ENCODE measurements at regions not wholly inside any gene's neighbourhood (a gene's known extent, or its start where the extent isn't known, plus 50 kb on each side); places are given as distances from the start of the nearest gene placed in this dataset.

GRCh38 chr10:83935339-83935736 is 204.0 kb upstream of the GHITM start:
- H3K9ac ChIP-seq (ENCODE audit: low read length): no peak overlapping the region
- TF ChIP-seq CTCF (IDR thresholded peaks at IDR 0.05; ENCODE audit: insufficient read depth, low read length, poor library complexity, severe bottlenecking) (no peak), EZH2phosphoT487 (conservative IDR thresholded peaks at IDR 0.05; ENCODE audit: low read length) (no peak)
- no peaks in the 10 kb centered on the region for H4K20me1 ChIP-seq (ENCODE audit: low read depth, low read length)
- H3K9me3 ChIP-seq (ENCODE audit: insufficient read depth, low read length): no peaks in the 10 kb centered on the region
- H3K9me2 ChIP-seq (replicated peaks; ENCODE audit: insufficient read depth, low read length): no peaks in the 10 kb centered on the region
- H3K79me2 ChIP-seq (ENCODE audit: insufficient read depth, low read length): no peaks in the 10 kb centered on the region
- H3K4me3 ChIP-seq (ENCODE audit: insufficient read depth, low read length, poor library complexity, severe bottlenecking): no peak overlapping the region
- no peak overlapping the region for H3K27ac ChIP-seq (ENCODE audit: low read depth, low read length)
- H3K27me3 ChIP-seq (ENCODE audit: low read length): no peaks in the 10 kb centered on the region
- no peak overlapping the region for H2AFZ ChIP-seq (ENCODE audit: low read depth, low read length, severe bottlenecking)
- H3F3A ChIP-seq (ENCODE audit: insufficient read depth): no peaks in the 10 kb centered on the region
- H3K4me2 ChIP-seq (ENCODE audit: low read depth, low read length, poor library complexity, severe bottlenecking): no peak overlapping the region
- H3K36me3 ChIP-seq (ENCODE audit: low read length): no peaks in the 10 kb centered on the region

DNA sequence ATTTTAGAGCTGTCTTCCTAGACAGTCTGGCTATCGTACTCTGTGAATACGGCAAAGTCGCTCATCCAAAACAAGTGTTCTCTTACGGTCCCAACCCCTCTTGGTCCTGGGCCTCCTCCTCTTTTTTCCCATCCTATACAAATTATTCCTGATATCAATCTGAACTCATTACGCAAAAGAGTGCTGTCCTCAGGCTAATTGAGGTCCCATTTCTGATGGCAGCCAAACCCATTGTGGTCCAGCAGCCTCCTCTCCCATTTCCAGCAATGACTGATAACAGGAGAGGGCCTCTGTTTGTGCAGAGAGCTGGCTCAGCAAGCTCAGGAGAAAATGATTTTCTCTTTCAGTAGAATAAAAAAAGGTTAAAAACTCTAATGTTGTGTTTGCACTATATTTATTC is 203.4 kb upstream of the GHITM start:
- H3F3A ChIP-seq (ENCODE audit: insufficient read depth): no peaks in the 10 kb centered on the region
- H3K27me3 ChIP-seq (ENCODE audit: low read length): no peaks in the 10 kb centered on the region
- H3K4me3 ChIP-seq (ENCODE audit: insufficient read depth, low read length, poor library complexity, severe bottlenecking): no peak overlapping the region
- H3K9ac ChIP-seq (ENCODE audit: low read length): no peak overlapping the region
- H3K9me3 ChIP-seq (ENCODE audit: insufficient read depth, low read length): no peaks in the 10 kb centered on the region
- no peaks in the 10 kb centered on the region for H3K79me2 ChIP-seq (ENCODE audit: insufficient read depth, low read length)
- no peak overlapping the region for H3K27ac ChIP-seq (ENCODE audit: low read depth, low read length)
- no peaks in the 10 kb centered on the region for H3K36me3 ChIP-seq (ENCODE audit: low read length)
- H2AFZ ChIP-seq (ENCODE audit: low read depth, low read length, severe bottlenecking): no peak overlapping the region
- no peaks in the 10 kb centered on the region for H4K20me1 ChIP-seq (ENCODE audit: low read depth, low read length)
- TF ChIP-seq CTCF (IDR thresholded peaks at IDR 0.05; ENCODE audit: insufficient read depth, low read length, poor library complexity, severe bottlenecking) (no peak), EZH2phosphoT487 (conservative IDR thresholded peaks at IDR 0.05; ENCODE audit: low read length) (no peak)
- H3K9me2 ChIP-seq (replicated peaks; ENCODE audit: insufficient read depth, low read length): no peaks in the 10 kb centered on the region
- no peak overlapping the region for H3K4me2 ChIP-seq (ENCODE audit: low read depth, low read length, poor library complexity, severe bottlenecking)

- no peaks in the 10 kb centered on the region for H3F3A ChIP-seq (ENCODE audit: insufficient read depth)
- no peaks in the 10 kb centered on the region for H4K20me1 ChIP-seq (ENCODE audit: low read depth, low read length)
- no peak overlapping the region for H3K27ac ChIP-seq (ENCODE audit: low read depth, low read length)
- no peak for TF ChIP-seq EZH2phosphoT487 (conservative IDR thresholded peaks at IDR 0.05; ENCODE audit: low read length)
- no peak for TF ChIP-seq CTCF (IDR thresholded peaks at IDR 0.05; ENCODE audit: insufficient read depth, low read length, poor library complexity, severe bottlenecking)
- H3K36me3 ChIP-seq (ENCODE audit: low read length): no peaks in the 10 kb centered on the region
- H2AFZ ChIP-seq (ENCODE audit: low read depth, low read length, severe bottlenecking): no peak overlapping the region
- H3K4me2 ChIP-seq (ENCODE audit: low read depth, low read length, poor library complexity, severe bottlenecking): no peak overlapping the region
- H3K9me3 ChIP-seq (ENCODE audit: insufficient read depth, low read length): no peaks in the 10 kb centered on the region
- H3K79me2 ChIP-seq (ENCODE audit: insufficient read depth, low read length): no peaks in the 10 kb centered on the region
- no peaks in the 10 kb centered on the region for H3K27me3 ChIP-seq (ENCODE audit: low read length)
- H3K9ac ChIP-seq (ENCODE audit: low read length): no peak overlapping the region
- H3K9me2 ChIP-seq (replicated peaks; ENCODE audit: insufficient read depth, low read length): no peaks in the 10 kb centered on the region
- H3K4me3 ChIP-seq (ENCODE audit: insufficient read depth, low read length, poor library complexity, severe bottlenecking): no peak overlapping the region
Measured at GRCh38 chr10:83937161-83937560, 202.1 kb upstream of the GHITM start.

DNA sequence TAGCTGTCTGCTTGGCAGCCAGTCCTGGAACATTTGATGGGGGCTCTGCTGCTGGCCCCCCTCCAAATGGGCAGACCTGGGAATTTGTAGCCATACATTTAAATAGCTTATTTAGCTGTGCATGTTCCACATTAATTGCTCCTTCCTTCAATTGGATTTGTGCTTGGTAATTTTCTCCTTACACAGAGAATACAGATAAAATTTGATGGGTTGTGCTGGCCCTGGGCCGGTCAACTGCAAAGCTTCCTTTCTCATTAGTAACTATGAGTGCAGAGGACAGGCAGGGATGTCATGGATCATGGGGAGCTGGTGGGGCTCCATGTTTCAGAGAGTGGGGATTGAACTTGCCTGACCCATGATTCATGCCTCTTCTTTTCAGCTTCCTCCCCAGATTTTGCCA is 201.5 kb upstream of the GHITM start:
- H4K20me1 ChIP-seq (ENCODE audit: low read depth, low read length): no peaks in the 10 kb centered on the region
- H3K27me3 ChIP-seq (ENCODE audit: low read length): no peaks in the 10 kb centered on the region
- H3F3A ChIP-seq (ENCODE audit: insufficient read depth): no peaks in the 10 kb centered on the region
- H3K9me3 ChIP-seq (ENCODE audit: insufficient read depth, low read length): no peaks in the 10 kb centered on the region
- H3K4me2 ChIP-seq (ENCODE audit: low read depth, low read length, poor library complexity, severe bottlenecking): no peak overlapping the region
- no peak overlapping the region for H2AFZ ChIP-seq (ENCODE audit: low read depth, low read length, severe bottlenecking)
- H3K4me3 ChIP-seq (ENCODE audit: insufficient read depth, low read length, poor library complexity, severe bottlenecking): no peak overlapping the region
- H3K9ac ChIP-seq (ENCODE audit: low read length): no peak overlapping the region
- no peaks in the 10 kb centered on the region for H3K36me3 ChIP-seq (ENCODE audit: low read length)
- no peaks in the 10 kb centered on the region for H3K79me2 ChIP-seq (ENCODE audit: insufficient read depth, low read length)
- H3K27ac ChIP-seq (ENCODE audit: low read depth, low read length): no peak overlapping the region
- H3K9me2 ChIP-seq (replicated peaks; ENCODE audit: insufficient read depth, low read length): no peaks in the 10 kb centered on the region
- TF ChIP-seq CTCF (IDR thresholded peaks at IDR 0.05; ENCODE audit: insufficient read depth, low read length, poor library complexity, severe bottlenecking) (no peak), EZH2phosphoT487 (conservative IDR thresholded peaks at IDR 0.05; ENCODE audit: low read length) (no peak)

Data from SU-DHL-6 (cell line).